NCI-H748 treated with DMSO at 0.1 percent for 48 hours (cell line): ENCODE measurements at regions not wholly inside any gene's neighbourhood (a gene's known extent, or its start where the extent isn't known, plus 50 kb on each side); places are given as distances from the start of the nearest gene placed in this dataset.

Experiments used
- DNase-seq: peaks from one replicate; lab custom pipeline; 2025; lab: John Stamatoyannopoulos, UW

- no peak for DNase-seq
Measured at GRCh38 chr14:44297437-44297836, 209.6 kb downstream of the FSCB start.

GRCh38 chr14:44291366-44291915 is 215.6 kb downstream of the FSCB start:
- no peak for DNase-seq

DNA sequence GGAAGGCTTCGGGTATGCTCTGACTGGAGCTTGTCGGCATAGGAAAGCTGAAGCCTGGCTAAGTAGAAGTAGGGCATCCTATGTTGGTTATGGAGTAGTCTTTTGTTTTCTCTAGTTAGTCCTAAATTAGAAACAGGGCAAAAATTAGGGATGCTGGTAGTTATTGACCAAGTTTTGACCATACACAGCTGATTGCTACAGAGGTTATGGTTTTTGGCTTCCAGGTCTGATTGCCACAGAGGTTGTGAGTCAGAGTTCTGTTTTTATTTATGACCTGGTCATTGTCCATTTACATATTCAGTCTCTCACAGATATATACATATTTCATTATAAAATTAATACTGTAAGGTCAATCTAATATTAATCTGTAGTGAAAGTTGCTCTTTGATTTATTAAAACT is 219.2 kb downstream of the FSCB start:
- no peak for DNase-seq

DNA sequence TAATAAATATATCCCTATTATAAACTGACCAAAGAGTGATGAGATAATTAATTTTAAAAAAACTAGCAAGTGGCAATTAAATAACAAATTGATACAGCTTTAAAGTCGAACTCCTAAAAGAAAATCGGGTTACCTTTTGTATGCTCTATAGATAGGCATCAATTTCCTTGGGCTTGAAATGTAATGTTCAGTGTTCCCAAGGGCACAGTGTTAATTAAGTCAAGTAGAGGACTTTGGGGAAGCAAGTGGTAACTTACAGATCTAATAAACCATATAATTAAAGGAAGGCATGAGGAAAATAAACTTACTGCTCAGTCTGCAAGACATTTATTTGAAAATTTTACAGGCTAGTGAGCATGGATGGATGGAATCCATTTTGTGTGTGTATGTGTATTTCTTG is 220.9 kb downstream of the FSCB start:
- DNase-seq, result no peak

DNA sequence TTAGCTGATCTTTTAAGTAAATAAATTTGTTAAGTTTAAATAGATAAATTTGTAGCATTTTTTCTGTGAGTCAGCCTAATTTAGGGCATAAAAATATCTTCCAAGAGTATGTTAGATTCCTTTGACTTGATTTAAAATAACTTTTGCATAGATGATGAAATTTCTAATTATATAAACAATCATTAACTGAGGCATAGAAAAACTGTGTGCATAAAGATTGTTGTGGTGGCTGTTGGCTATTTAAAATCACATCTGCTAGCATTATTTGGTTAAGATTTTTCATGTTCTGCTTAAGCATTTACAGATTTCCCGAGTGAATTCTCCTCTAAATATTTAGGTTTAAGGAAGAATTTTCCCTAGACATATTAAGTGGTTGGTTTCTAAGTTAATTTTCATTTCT is 223.2 kb downstream of the FSCB start:
- DNase-seq, result no peak

DNA sequence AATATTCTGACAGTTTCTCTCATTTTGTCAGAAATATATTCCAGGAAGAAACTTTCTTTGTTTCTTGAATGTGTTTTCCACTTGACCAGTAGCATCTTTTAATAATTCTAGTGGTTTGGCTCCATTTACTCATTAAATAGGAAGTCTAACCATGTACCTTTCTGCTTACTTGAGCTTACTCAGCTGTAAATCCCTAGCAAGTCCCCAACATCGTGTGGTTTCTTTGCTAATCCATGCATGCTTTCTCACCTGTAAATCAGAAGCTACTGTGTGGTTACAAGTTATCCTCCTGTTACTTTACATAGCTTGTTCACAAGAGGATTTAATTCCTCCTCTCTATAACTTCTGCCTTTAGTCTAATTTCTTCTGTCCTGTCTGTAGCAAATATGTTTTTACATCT is 227.7 kb downstream of the FSCB start:
- DNase-seq, result no peak

DNA sequence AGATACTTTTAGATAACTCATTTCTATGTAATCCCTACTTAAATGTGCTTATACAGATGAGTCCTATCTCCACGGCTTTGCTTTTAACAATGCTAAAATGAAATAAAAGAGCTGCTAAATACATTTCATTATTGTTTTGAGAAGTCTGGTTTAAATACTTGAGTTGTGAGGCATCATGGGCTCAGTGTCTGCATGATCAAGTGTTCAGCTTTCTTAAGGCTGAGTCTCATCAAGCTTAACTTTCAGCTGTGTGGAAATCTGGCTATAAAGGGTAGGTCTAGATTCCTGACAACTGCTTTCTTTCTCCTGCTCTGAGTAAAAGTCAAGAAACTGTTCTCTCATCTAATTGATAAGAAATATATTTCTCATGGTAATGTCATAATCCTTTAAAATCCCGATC is 235.4 kb downstream of the FSCB start:
- DNase-seq, result no peak

GRCh38 chr14:44271006-44271405 is 236.1 kb downstream of the FSCB start:
- no peak for DNase-seq

DNA sequence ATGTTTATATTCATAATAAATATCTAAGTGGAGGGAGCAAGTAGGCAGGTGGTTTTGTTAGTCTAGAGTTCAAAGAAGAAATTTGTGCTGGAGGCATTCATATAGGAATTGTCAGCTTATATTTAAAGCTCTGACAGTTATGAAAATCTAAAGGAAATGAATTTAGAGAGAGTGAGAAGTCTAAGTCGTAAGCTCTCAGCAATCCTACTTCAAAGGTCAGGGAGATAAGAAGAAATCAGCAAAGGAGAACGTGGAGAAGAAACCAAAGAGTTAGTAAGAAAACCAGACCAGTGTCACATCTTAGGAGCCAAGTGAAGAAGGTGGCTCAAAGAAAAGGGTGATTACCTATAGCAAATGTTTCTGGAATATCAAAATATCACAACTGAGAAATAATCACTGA is 241.8 kb downstream of the FSCB start:
- no peak for DNase-seq

GRCh38 chr14:44215660-44216059 is 291.4 kb downstream of the FSCB start:
- DNase-seq, result no peak

DNA sequence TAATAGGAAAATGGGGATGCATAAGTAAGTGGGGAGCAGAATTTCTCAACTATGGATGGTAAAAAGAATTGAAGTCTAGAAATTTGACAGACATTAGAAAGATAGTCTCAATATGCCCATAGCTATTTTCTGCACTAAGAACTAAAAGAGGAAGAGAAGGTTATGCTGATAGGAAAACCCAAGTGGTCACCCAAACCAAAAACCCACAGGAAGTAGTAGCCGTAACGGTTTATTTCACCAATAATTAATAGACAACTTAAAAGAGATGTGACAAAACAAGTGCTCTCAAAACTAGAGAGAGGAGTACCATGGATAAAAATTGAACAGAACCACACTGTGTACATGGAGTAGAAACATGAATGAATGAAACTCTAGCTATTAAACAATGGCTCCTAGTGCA is 295.4 kb downstream of the FSCB start:
- DNase-seq, result no peak

GRCh38 chr14:44204061-44204835 is 302.8 kb downstream of the FSCB start:
- no peak for DNase-seq

DNA sequence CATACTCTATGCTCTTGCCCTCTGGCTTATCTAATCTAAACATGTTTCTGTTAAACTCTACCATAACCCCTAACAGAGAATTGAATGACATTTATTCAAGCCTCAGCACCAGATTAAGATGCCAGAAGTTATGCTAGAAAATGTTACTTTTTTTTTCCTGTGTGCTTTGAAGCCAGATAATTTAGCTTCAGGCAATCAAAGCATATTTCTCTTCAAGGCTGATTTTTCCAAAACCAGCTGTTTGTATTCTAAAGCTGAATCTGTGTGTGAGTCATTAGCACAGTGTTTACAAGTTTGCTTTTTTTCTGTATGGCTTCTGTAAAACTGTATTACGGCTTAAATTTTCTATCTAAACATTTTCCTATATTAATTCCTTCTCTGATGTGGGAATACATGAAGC is 326.1 kb downstream of the FSCB start:
- DNase-seq, result no peak

GRCh38 chr14:44170556-44170955 is 336.5 kb downstream of the FSCB start:
- DNase-seq, result no peak

DNA sequence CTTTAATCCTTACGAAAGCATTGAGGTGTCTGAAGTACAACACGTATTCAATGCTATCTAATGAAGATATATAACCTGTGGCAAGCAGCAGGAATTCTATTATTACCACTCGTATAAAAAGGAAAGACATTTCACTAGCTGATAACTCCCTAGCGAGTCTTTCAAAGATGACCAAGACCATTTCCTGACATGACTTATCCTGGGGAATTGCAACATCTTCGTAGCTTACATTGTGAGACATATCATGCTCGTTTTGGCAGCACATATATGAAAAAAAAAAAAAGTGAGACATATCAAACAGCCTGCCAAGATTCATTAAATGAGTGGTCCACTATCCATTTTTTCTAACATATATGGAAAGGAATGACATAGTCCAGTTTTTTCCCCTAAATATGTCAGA is 337.0 kb downstream of the FSCB start:
- no peak for DNase-seq

- DNase-seq, result no peak
Measured at GRCh38 chr14:44168566-44168965, 338.5 kb downstream of the FSCB start.

- no peak for DNase-seq
Measured at GRCh38 chr14:44166611-44167010, 340.5 kb downstream of the FSCB start.

- DNase-seq, result no peak
Measured at GRCh38 chr14:44165936-44166335, 341.1 kb downstream of the FSCB start.

DNA sequence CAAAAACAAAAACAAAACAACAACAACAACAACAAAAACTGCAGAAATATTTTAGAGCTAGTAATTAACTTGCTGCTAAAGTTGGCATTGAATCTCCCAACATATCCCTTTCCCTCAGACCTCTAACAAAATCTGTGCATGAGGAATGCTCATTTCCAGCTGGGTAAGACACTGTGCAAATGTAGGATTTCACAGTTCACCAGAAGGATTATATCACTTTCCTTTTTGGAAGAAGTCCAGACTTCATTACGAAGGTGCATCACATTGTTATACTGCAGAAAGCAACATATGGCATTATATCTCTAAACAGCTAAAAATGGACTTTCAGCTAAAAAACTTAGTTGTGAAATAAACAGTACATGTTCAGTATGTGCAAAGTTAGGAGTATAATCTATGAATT is 341.8 kb downstream of the FSCB start:
- DNase-seq, result no peak

- no peak for DNase-seq
Measured at GRCh38 chr14:44163946-44164345, 343.1 kb downstream of the FSCB start.

DNA sequence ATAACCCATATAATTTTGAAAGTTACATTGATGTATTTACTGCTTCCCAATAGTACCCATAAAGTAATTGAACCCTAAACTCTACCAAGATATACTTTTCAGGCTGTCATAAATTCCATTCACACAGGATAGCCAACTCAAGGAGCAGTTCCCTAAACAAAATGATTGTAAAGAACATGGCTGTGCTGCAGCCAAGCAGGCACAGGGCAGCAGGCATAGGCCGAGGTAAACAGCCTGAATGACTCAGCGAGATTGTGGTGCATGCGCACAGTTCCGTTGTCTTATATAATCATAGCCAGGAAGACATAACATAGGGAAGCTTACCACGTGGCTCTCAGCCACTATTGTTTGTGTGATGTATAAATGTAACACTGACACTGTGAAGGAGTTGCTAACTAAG is 344.9 kb downstream of the FSCB start:
- no peak for DNase-seq

DNA sequence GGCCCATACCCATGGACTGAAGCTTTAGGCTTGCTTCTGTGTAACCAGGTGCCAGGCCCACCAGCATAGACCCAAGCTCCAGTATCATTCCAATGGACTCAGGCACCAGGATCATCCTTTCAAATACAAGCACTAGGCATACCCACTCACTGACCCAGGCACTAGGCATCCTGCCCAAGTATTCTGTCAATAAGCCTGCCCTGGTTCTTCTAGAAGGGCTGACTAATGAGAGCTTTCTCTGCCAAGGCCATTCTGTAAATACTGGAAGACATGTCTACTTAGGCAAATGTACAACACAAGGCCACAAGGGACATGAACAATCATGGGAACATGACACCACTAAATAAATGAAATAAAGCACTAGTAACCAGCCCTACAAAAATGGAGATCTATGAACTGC is 352.2 kb downstream of the FSCB start:
- DNase-seq, result no peak

GRCh38 chr14:44154446-44154845 is 352.6 kb downstream of the FSCB start:
- DNase-seq, result no peak

DNA sequence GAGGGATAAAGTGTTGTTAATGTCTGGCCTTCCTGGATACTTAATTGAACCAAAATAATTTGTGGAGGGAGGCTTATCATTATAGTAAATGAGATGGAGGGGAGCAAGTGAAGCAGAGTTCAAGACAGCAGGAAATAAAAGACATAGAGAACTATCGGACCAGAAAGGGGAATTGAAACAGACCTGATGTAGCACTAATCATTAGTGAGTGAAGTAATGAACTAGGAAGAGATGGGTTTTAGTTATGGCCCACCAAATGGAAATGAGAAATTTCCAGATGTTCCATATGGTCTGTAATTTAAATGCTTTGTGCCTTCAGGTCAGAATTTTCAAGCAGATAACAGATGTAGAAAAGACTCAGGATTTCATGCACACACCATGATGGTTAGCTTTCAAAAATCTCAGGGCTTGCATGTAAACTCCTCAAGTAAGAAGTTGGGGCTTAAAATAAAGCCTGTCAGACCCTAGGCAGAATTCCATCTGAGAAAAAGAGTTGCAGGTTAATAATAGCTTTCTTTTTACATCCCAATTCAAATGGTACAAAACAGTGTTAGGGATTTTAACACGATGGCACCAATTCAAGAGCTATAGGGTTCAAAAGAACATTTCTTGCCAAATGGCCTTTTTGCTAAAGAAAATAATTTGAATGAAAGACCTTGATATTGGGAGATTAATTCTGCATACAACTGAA is 355.8 kb downstream of the FSCB start:
- no peak for DNase-seq
